NCI-H1417 (cell line): ENCODE measurements at regions not wholly inside any gene's neighbourhood (a gene's known extent, or its start where the extent isn't known, plus 50 kb on each side); places are given as distances from the start of the nearest gene placed in this dataset.
A peak's percentile ranks its signal among the peaks of the same experiment; 100 is the strongest.
"Not testable (repeated sequence)": the region's sequence is repeated elsewhere in the genome, so short reads cannot be mapped to it uniquely, and the experiment has no call there.

Experiments used
- DNase-seq, 3 experiments: peaks; one replicate each; lab custom pipeline; 2025; lab: John Stamatoyannopoulos, UW

GRCh38 chr2:235105821-235106359, 154.1 kb downstream of the SH3BP4 start:
- no peak for DNase-seq

- DNase-seq: peak; percentile 39 to 86 (median 62)
Observed at GRCh38 chr2:235106874-235107639, 155.2 kb downstream of the SH3BP4 start.

GRCh38 chr2:235107640-235107951, 155.8 kb downstream of the SH3BP4 start:
- DNase-seq: no peak

GRCh38 chr2:235109561-235109960, 157.7 kb downstream of the SH3BP4 start:
- DNase-seq: not testable (repeated sequence)

- no peak for DNase-seq
Observed at GRCh38 chr2:235112365-235112764, 160.5 kb downstream of the SH3BP4 start.

- no peak for DNase-seq
Observed at GRCh38 chr2:235113854-235114253, 162.0 kb downstream of the SH3BP4 start.

- no peak for DNase-seq
Observed at GRCh38 chr2:235114286-235114685, 162.5 kb downstream of the SH3BP4 start.

GRCh38 chr2:235115521-235115920, 163.7 kb downstream of the SH3BP4 start:
- no peak for DNase-seq

GRCh38 chr2:235116885-235117492, 165.2 kb downstream of the SH3BP4 start:
- peak; percentile 13 to 78 (median 20) for DNase-seq

- DNase-seq: no peak
Observed at GRCh38 chr2:235126768-235127167, 175.0 kb downstream of the SH3BP4 start.

- no peak for DNase-seq
Observed at GRCh38 chr2:235127931-235128330, 176.1 kb downstream of the SH3BP4 start.

- DNase-seq: no peak
Observed at GRCh38 chr2:235129850-235130249, 178.0 kb downstream of the SH3BP4 start.

GRCh38 chr2:235131334-235132305, 179.8 kb downstream of the SH3BP4 start:
- no peak for DNase-seq

- DNase-seq: no peak
Observed at GRCh38 chr2:235132651-235133050, 180.8 kb downstream of the SH3BP4 start.

GRCh38 chr2:235133837-235134236, 182.0 kb downstream of the SH3BP4 start:
- DNase-seq: no peak

- no peak for DNase-seq
Observed at GRCh38 chr2:235134420-235134819, 182.6 kb downstream of the SH3BP4 start.

GRCh38 chr2:235135195-235135965, 183.6 kb downstream of the SH3BP4 start:
- DNase-seq: no peak

GRCh38 chr2:235135990-235136561, 184.3 kb downstream of the SH3BP4 start:
- DNase-seq: peak; percentile 30 to 72 (median 72)

GRCh38 chr2:235138339-235138738, 186.5 kb downstream of the SH3BP4 start:
- no peak for DNase-seq

- no peak for DNase-seq
Observed at GRCh38 chr2:235139956-235140800, 188.4 kb downstream of the SH3BP4 start.
